GM21423 (cell line): ENCODE measurements at regions not wholly inside any gene's neighbourhood (a gene's known extent, or its start where the extent isn't known, plus 50 kb on each side); places are given as distances from the start of the nearest gene placed in this dataset.
"Not testable (repeated sequence)": the region's sequence is repeated elsewhere in the genome, so short reads cannot be mapped to it uniquely, and the experiment has no call there.

Experiments used
- ATAC-seq: cut with Tn5 transposase; IDR thresholded peaks from one replicate; pipeline ENCODE4 v1.9.1; 2021; ENCODE audit warnings: mild to moderate bottlenecking, moderate library complexity; ENCODE audit not compliant: unreplicated experiment

DNA sequence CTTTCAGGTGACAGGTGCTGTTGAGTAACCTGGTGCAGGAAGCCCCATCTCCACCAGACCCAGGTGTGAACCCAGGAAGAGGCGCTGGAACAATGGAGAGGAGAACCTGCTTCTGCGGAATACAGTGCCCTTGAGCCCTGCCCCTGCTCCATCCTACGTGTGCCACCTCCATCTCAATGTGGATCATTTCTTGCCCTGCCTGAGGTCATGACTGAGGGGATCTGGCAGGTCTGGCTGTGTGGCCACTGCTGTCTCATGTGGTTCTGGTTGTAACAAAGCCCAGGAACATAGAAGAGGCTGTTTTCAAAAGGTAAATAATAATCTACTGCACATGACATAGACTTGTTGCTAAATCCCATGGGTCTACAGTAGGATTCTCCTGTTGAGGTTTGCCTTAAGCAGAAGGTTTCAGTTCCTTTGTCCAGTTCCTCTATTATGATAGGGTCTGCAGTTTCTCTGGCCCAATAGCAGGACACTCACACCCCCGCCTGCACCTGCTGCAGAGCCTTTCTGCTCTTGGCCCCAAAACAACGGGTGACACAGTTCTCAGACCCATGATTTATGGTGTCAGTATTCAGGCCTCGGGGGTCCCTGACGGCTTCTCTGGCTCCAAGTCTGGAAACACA lies 113.5 kb upstream of the IGLL5 start:
- ATAC-seq = no peak

DNA sequence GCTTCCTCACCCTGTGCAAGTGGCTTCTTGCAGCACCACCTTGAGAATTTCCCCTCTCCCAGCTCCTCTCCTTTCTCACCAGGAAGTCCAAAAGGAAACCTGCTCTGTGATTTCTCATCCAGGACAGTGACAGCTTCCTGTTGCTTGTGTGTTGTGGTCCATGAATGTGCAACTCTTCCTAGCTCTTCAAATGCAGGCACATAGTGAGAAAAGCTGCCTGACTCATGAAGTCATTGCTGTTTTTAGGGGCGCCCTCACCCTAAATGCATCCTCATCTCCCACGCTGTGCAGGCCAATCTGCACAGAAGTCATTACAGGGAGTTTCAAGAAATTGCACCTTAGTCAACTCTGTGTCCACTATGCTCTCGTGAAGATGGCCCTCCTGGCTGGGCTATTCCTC lies 112.9 kb upstream of the IGLL5 start:
- not testable (repeated sequence) for ATAC-seq

DNA sequence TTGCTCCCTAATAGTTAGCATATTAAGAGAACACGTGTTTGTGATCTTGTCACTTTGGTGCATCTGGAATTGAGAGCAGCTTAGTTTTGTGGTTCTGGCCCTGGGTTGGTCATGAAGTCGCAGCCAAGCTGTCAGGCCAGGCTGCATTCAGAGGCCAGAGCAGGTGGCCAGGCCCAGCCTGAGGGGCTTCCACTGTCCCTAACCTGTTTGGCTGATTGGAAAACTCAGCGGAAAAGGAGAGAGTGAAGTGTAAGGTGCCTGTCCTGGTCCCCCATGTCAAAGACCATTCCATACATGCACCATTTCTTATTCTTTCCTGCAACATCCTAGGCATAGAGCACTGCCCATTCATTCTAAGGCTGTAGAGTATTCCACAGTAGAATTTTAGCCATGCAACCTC lies 111.5 kb upstream of the IGLL5 start:
- ATAC-seq = no peak

DNA sequence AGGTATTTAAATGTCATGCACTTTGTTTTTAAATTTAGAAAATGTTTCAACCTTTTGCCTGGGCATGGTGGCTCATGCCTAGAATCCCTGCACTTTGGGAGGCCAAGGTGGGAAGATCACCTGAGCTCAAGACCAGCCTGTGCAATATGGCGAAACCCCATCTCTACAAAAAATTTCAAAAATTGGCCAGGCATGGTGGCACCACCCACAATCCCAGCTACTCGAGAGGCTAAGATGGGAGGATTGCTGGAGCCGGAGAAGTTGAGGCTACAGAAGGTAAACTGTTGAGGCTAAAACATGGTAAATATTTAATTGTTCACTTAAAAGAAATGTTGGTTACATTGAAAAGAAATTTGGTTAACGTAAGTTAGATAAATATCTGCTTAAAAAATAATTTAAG lies 108.4 kb upstream of the IGLL5 start:
- ATAC-seq = no peak

DNA sequence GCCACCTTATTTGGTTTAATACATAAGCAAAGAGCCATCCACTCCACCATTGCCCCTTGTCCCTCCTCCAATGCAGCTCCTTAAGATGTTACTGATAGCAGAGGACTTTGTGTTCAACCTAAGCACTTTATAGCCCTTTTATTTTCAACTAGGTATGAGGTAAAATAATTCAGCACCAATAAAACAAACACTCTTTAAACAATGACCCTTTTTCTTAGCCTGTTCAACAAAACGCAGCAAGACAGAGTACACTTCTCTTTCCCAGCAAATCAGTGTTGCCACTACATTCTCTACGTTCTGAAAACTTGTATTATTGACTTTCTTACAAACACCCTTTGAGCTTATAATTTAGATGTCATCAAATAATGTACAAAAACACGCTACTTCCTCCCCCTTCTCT lies 104.0 kb upstream of the IGLL5 start:
- ATAC-seq = no peak

DNA sequence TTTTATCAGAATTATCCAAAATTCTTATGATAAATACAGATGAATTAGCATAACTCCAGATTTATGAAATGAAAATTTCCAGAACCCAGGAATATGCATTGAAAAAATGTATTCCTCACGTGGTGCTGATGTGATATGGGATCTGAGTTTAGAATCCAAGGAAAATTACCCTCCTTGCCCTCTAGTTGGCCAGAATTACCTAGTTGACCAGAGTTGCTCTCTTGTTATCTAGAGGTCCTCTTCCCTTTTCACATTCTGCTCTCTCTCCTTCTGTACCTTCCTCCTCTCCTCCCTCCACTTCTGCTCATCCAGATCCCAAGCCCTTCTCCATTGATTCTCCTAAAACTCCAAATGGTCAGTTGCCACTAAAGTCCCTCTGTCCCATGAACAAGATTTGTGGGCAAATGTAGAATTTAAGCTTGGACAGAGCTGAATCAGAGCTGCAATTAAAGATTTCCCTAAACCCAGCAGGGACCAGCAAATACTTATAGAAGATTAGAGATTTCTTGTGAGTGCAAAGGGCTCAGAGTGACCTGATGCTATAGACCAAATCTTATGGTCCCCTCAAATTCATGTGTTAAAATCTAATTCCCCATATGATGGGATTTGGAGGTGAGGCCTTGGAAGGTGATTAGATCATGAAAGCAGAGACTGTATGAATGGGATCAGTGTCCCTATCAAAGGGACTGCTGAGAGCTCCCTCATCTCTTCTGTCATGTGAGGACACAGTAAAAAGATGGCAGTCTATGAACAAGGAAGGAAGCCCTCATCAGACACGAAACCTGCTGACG lies 103.2 kb upstream of the IGLL5 start:
- ATAC-seq = no peak

- ATAC-seq = no peak
Measured at GRCh38 chr22:22785316-22786065, 102.1 kb upstream of the IGLL5 start.

DNA sequence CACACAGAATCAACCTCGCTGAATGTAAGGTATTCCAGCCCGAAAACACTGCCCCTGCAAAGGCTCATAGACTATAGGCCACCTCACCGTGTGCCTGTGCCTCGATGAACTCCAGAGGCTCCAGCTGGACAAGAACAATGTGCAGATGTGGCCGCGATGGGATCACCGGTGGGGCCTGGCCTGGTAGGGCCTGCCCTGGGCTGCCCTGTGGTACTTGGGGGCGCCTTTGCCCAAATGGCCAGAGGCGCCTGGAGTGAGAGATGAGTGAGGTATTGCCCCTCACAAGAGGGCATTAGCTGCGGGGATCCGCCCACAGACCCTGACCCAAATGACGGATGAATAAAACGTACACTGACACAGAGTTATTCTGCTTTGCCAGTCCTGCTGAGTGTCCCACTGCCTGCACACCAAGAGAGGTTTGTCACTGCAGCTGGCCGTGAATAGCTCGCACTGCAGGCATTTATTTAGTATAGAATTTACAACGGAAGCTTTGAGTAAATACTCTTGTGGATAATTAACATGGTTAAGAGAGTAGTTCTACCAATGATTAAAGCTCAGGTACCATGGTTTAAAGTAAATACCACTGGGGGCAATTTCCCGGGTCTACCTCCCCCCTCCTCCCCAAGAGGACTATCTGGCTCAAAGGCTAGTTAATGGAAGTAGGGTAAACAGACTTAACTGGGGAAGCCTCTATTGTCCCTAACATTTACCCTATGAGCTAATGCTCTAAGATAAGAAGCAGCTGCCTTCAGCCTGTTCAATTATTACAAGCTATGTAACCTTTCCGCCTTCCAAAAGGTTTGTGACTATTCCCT lies 101.1 kb upstream of the IGLL5 start:
- no peak for ATAC-seq

DNA sequence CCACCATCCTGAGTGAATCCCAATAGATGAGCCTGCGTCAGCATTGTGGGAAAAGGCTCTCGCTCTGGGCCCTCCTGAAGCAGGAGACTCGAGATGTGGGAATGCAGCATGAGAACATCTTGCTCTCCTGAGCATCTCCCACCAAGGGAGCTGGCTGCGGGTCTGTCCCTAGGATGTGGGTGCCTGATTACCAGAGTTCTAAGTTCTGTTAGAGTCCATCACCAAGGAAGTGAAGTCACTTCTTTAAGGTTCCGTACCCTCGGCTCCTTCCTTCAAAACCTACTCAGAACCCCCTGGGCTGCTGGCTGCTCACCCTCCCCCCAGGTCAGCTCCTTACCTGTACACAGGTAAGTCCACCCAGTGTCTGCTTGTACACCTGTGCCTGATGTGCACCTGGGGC lies 100.5 kb upstream of the IGLL5 start:
- ATAC-seq = no peak

GRCh38 chr22:22787786-22788459 lies 99.7 kb upstream of the IGLL5 start:
- no peak for ATAC-seq

GRCh38 chr22:22788460-22789037 lies 99.1 kb upstream of the IGLL5 start:
- ATAC-seq = no peak

DNA sequence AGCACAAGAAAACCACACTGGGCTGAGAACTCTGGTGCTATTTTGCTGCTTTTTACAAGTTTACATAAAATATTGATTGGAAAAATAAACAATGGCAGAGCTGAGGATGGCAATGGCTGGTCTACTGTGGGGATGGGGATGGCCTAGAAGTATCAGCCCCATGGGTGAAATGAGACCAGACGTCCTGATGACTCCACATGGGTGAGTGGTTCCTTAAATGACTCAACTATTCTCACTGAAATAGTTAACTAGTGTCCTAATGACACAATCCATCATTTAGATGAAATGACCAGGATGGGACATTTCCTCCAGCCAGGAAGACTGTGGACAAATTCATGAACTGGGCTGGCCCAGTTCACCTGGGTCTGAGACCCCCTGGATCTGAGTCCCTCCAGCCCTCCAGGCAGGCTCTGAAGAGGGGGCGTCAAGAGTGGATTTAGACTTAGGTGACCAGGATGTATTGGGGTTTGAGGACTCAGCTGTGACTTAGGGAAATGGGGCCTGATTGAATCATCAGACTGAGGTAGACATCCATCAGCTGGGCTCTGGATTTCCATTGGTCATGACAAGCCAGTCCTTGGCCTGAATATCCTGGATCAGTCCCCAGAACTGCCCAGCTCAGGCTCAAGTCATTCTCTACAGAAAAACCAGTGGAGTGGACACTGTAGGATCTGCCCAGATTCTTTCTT lies 98.2 kb upstream of the IGLL5 start:
- no peak for ATAC-seq

DNA sequence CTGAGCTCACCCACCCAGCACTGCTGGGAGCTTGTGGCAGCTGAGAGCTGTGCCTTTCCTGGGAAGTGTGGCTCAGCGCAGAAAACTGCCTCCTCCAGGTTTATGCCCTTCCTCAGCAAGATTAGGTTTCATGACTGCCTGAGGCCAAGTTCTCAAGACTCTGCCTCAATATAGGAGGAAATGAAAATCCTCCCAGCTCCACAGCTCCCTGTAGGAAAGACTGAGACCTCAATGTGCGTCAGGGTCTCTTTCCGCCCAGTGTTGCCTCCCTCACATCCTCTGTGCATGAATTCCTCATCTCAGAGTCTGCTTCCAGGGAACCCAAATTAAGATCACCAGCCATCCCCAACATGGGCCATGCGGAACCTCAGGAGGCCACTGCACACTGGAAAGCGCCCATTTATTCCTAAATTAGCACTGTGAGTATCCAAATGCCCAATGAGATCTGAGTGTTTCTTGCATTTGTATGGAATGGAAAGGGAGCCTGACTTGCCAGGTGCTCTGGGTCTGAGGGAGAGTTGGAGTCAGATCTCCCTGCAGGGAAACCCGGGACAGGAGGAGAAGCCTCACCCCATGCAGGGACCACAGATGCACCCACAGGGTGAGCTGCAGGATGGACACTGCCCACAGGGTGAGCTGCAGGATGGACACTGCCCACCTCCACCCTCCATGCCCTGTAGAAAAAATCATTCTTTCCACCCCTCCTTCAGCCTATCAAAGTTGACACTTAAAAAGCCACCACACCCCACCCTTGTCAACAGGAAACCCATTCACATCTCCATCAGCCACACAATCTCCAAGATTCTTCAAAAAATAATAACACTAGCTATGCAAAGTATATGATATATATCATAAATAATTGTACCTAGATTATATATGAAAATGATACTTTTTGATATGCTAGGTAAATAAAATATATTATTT lies 97.4 kb upstream of the IGLL5 start:
- ATAC-seq = no peak

DNA sequence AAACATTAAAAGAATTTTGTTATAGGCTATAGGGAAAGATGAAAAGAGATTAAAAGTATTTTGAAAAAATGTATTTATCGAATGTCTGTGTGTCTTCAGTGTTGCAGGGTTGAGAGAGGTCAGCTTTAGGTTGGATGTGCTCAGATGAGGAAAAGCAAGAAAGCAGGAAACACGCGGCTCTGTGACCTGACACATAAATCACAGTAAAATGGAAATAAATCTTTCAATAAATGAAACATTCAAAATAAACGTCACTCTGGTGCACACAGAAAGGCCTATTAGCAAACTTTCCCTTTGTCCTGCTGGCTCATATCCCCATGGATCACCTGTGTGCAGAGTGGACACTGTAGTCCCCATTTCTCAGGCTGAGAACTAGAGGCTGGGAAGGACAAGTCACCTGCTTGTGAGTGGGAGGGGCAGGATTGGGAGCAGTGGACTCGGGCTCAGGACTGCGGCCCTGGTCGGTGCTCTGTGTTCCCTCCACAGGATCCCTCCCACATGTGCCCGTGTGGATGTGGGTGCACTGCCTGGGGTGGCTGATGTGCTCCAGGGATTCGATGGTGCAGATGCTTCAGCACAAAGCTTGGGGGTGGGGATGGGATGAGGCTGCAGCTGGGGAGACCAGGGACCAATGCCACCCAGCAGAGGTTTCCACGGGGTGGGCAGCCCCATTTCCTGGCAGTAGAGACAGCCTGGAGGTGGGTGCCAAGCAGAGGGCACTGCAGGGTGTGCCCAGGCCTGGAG lies 96.0 kb upstream of the IGLL5 start:
- no peak for ATAC-seq

GRCh38 chr22:22792205-22792786 lies 95.3 kb upstream of the IGLL5 start:
- not testable (repeated sequence) for ATAC-seq

DNA sequence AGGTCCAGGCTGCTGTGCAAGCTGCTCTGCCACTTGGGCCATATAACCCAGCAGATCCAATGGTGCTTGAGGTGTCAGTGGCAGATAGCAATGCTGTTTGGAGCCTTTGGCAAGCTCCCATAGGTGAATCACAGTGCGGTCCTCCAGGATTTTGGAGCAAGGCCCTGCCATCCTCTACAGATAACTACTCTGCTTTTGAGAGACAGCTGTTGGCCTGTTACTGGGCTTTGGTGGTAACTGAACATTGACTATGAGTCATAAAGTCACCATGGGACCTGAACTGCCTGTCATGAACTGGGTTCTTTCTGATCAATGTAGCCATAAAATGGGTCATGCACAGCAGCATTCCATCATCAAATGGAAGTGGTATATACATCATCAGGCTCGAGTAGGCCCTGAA lies 92.0 kb upstream of the IGLL5 start:
- ATAC-seq = not testable (repeated sequence)

DNA sequence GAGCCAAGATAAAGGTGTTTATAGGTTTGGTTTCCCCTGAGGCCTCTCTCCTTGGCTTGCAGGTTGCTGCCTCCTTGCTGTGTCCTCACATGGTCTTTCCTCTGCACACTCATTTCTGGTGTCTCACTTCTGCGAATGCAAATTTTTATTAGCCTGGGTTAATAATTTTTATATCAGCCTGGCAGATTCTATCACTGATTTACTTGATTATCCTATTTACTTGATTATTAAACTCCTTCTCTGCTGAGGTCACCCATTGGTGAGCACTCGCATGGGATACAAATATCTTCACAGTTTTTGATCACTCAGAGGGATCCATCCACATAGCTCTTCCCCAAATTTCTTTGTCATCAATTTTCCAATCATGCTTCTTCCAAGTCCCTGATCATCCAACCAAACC lies 90.9 kb upstream of the IGLL5 start:
- no peak for ATAC-seq

- no peak for ATAC-seq
Measured at GRCh38 chr22:22798232-22798616, 89.4 kb upstream of the IGLL5 start.
